Skeletal muscle tissue (tissue), 3 donors: ENCODE measurements at regions not wholly inside any gene's neighbourhood (a gene's known extent, or its start where the extent isn't known, plus 50 kb on each side); places are given as distances from the start of the nearest gene placed in this dataset.

Experiments
- H3K27ac ChIP-seq: one replicate; pipeline ENCODE4 v1.7.0; 2013; ENCODE audit warnings: mild to moderate bottlenecking, low read depth, low read length, inconsistent platforms
- H3K27me3 ChIP-seq, 3 donors: one replicate each; pipeline ENCODE4 v1.7.0; 2013; ENCODE audit warnings: low read length in 3 of 3; ENCODE audit not compliant: control insufficient read depth in 3 of 3, insufficient read depth in 3 of 3
- H3K36me3 ChIP-seq, 3 donors: one replicate each; pipeline ENCODE4 v1.7.0; 2013; ENCODE audit warnings: low read length in 3 of 3; ENCODE audit not compliant: control insufficient read depth in 3 of 3, insufficient read depth in 3 of 3
- H3K4me1 ChIP-seq, 3 donors: one replicate each; pipeline ENCODE4 v1.7.0; 2013; ENCODE audit warnings: low read length in 3 of 3, mild to moderate bottlenecking in 3 of 3; ENCODE audit not compliant: control insufficient read depth in 3 of 3, insufficient read depth in 3 of 3
- H3K4me3 ChIP-seq, 3 donors: one replicate each; pipeline ENCODE4 v1.7.0; 2013; ENCODE audit warnings: low read length in 3 of 3
- H3K9ac ChIP-seq, 3 donors: one replicate each; pipeline ENCODE4 v1.7.0; 2013; ENCODE audit warnings: low read length in 3 of 3, mild to moderate bottlenecking in 3 of 3, moderate library complexity in 2 of 3, low read depth in 1 of 3
- H3K9me3 ChIP-seq, 3 donors: one replicate each; pipeline ENCODE4 v1.7.0; 2013; ENCODE audit warnings: low read length in 3 of 3; ENCODE audit not compliant: control insufficient read depth in 3 of 3
- donor health status: Osteomylitis.

DNA sequence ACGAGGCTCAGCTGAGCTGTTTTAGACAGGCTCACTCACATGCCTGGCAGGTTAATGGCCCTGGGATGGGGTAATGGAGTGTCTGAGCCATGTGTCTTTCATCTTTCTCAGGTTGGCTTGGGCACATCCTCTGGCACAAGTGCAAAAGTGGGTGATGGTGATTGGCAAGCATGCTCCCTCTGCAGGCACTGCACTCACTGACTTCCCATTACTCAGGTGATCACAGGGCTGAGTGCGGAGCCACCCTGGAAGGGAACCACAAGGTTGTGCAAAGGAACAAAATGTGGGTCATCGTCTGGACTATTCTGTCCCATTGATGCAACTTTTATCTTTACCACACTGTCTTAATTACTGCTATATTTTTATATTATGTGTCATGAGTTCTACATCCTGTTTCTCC lies 244.1 kb upstream of the AKR1E2 start:
- no peak overlapping the region for H3K9ac ChIP-seq
- no peak overlapping the region for H3K4me3 ChIP-seq
- H3K27me3 ChIP-seq = no peaks in the 10 kb centered on the region
- no peak overlapping the region for H3K27ac ChIP-seq
- no peaks in the 10 kb centered on the region for H3K36me3 ChIP-seq
- no peaks in the 10 kb centered on the region for H3K4me1 ChIP-seq
- no peaks in the 10 kb centered on the region for H3K9me3 ChIP-seq

DNA sequence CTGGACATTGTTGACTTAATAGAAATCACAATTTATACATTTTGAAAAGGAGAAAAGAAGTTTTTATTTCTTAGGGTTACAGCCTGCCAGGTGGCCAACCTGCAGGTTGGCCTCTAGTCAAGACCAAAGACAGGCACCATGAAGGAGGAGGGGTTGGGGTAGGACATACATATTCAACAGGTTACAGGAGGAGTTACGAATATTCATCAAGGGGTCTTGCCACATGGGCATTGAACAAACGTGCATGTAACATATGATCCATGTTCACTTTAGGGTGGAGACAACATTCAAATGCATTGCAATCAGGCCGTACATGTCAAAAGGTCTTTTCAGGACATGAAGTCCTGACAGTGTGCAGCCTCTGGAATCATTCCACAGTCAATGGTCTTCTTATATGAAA lies 246.2 kb upstream of the AKR1E2 start:
- no peaks in the 10 kb centered on the region for H3K36me3 ChIP-seq
- H3K4me3 ChIP-seq = no peak overlapping the region
- no peaks in the 10 kb centered on the region for H3K4me1 ChIP-seq
- H3K9me3 ChIP-seq = no peaks in the 10 kb centered on the region
- no peak overlapping the region for H3K27ac ChIP-seq
- H3K9ac ChIP-seq = no peak overlapping the region
- H3K27me3 ChIP-seq = no peaks in the 10 kb centered on the region

- Histone ChIP-seq H3K27ac (no peak overlapping the region), H3K9ac (no peak overlapping the region), H3K27me3 (no peaks in the 10 kb centered on the region), H3K36me3 (no peaks in the 10 kb centered on the region), H3K9me3 (no peaks in the 10 kb centered on the region), H3K4me1 (no peaks in the 10 kb centered on the region), H3K4me3 (no peak overlapping the region)
These were observed 249.8 kb upstream of the AKR1E2 start for GRCh38 chr10:4576206-4576605.

DNA sequence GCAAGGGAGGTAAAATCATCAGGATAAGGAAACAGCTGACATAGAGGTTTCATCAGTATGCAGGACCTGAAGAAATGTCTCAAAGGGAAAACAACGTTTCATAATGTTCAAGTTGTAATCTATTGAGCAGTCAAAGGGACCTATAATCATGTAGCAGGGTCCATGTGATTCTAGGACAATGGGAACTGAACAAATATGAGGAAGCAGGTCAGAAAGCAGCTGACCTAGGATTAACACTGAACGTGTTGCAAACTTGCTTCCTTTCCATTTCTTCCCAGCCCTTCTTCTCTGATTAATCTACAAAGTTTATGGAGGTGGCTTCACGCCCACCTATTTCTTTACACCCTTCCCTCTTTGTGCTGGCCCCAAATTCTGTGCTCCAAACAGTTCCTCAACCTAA lies 256.9 kb upstream of the AKR1E2 start:
- Histone ChIP-seq H3K27ac (no peak overlapping the region), H3K36me3 (no peaks in the 10 kb centered on the region), H3K4me3 (no peak overlapping the region), H3K9me3 (no peaks in the 10 kb centered on the region), H3K4me1 (no peaks in the 10 kb centered on the region), H3K27me3 (no peaks in the 10 kb centered on the region), H3K9ac (no peak overlapping the region)

DNA sequence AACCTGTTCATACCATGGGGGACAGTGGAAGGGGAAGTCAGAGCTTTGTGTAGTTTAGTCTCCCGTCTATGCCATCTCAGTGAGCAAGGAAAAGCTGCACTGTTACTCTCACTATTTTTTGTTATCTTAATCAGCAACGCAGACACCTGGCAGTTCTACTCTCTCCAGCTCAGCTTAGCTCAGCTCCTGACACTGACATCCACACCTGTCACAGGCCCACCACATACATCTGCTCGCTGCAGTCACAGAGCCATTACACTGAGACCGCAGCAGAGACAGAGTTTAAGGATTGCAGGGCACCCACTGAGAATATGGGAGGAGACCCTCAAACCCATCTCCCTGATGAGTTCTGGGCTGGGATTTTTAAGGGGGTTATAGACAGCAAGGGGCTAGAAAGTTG lies 257.3 kb upstream of the AKR1E2 start:
- Histone ChIP-seq H3K36me3 (no peaks in the 10 kb centered on the region), H3K4me3 (no peak overlapping the region), H3K27me3 (no peaks in the 10 kb centered on the region), H3K9me3 (no peaks in the 10 kb centered on the region), H3K27ac (no peak overlapping the region), H3K9ac (no peak overlapping the region), H3K4me1 (no peaks in the 10 kb centered on the region)

GRCh38 chr10:4568086-4568485 lies 257.9 kb upstream of the AKR1E2 start:
- H3K36me3 ChIP-seq = no peaks in the 10 kb centered on the region
- H3K9me3 ChIP-seq = no peaks in the 10 kb centered on the region

GRCh38 chr10:4567637-4568036 lies 258.4 kb upstream of the AKR1E2 start:
- H3K36me3 ChIP-seq = no peaks in the 10 kb centered on the region
- no peaks in the 10 kb centered on the region for H3K9me3 ChIP-seq
- H3K4me1 ChIP-seq = no peaks in the 10 kb centered on the region
- H3K9ac ChIP-seq = no peak overlapping the region
- H3K4me3 ChIP-seq = no peak overlapping the region
- H3K27me3 ChIP-seq = no peaks in the 10 kb centered on the region
- H3K27ac ChIP-seq = no peak overlapping the region

More at GRCh38 chr10:4568086-4568485, 257.9 kb upstream of the AKR1E2 start:
- no peak overlapping the region for H3K27ac ChIP-seq
- H3K4me1 ChIP-seq = no peaks in the 10 kb centered on the region
- no peak overlapping the region for H3K4me3 ChIP-seq
- H3K27me3 ChIP-seq = no peaks in the 10 kb centered on the region
- H3K9ac ChIP-seq = no peak overlapping the region

GRCh38 chr10:4566011-4566410 lies 260.0 kb upstream of the AKR1E2 start:
- Histone ChIP-seq H3K36me3 (no peaks in the 10 kb centered on the region), H3K9ac (no peak overlapping the region), H3K4me3 (no peak overlapping the region), H3K4me1 (no peaks in the 10 kb centered on the region), H3K27ac (no peak overlapping the region), H3K9me3 (no peaks in the 10 kb centered on the region), H3K27me3 (no peaks in the 10 kb centered on the region)

DNA sequence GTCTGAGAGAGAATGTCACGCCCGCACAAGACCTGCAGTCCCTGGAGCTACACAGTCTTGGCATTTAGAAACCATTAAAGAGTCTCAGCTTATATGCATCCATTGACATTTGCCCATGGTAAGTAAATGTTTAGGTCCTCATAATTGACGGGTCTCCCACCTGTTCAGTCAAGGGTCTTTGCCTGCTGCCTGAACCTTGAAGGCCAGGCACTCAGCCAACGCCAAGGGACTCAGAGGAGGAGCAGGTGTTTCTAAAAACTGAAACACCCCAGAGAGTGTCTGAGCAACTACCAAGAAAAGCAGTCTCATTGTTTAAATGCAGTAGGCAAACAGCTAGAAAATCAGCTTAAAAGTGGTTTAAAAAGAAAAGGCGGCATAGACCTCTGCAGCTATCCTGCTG lies 264.7 kb upstream of the AKR1E2 start:
- H3K36me3 ChIP-seq = no peaks in the 10 kb centered on the region
- H3K9ac ChIP-seq = no peak overlapping the region
- H3K4me1 ChIP-seq = no peaks in the 10 kb centered on the region
- H3K27ac ChIP-seq = no peak overlapping the region
- no peaks in the 10 kb centered on the region for H3K27me3 ChIP-seq
- H3K9me3 ChIP-seq = no peaks in the 10 kb centered on the region
- no peak overlapping the region for H3K4me3 ChIP-seq

GRCh38 chr10:4557469-4557868 lies 268.5 kb upstream of the AKR1E2 start:
- H3K9me3 ChIP-seq = no peaks in the 10 kb centered on the region
- H3K4me3 ChIP-seq = no peak overlapping the region
- no peaks in the 10 kb centered on the region for H3K36me3 ChIP-seq
- H3K27ac ChIP-seq = no peak overlapping the region
- no peak overlapping the region for H3K9ac ChIP-seq
- no peaks in the 10 kb centered on the region for H3K4me1 ChIP-seq
- no peaks in the 10 kb centered on the region for H3K27me3 ChIP-seq

DNA sequence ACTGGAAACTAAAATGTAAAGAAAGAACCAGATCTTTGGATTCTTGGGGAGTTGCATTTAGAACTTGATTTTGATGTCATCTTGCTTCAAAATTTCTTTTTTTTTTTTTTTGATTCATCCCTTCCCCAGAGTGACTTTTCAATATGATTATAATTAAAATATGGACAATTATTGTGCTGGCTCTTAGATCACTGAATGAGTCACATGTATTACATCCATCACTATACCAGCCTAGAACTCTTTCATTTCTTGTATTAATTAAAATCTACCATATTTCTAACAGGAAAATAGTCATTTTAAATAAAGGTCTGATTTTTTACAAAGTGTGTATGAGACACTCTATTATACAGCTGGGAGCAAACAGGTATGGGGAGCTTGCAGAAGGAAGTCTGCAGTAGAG lies 269.5 kb upstream of the AKR1E2 start:
- Histone ChIP-seq H3K9me3 (no peaks in the 10 kb centered on the region), H3K36me3 (no peaks in the 10 kb centered on the region), H3K4me1 (no peaks in the 10 kb centered on the region), H3K4me3 (no peak overlapping the region), H3K27me3 (no peaks in the 10 kb centered on the region), H3K27ac (no peak overlapping the region), H3K9ac (no peak overlapping the region)
